ENCODE measurements at regions not wholly inside any gene's neighbourhood (a gene's known extent, or its start where the extent isn't known, plus 50 kb on each side); places are given as distances from the start of the nearest gene placed in this dataset.

GRCh38 chr5:167923396-167923795 is 368.0 kb upstream of the WWC1 start:
- TF ChIP-seq, protein P1, sequence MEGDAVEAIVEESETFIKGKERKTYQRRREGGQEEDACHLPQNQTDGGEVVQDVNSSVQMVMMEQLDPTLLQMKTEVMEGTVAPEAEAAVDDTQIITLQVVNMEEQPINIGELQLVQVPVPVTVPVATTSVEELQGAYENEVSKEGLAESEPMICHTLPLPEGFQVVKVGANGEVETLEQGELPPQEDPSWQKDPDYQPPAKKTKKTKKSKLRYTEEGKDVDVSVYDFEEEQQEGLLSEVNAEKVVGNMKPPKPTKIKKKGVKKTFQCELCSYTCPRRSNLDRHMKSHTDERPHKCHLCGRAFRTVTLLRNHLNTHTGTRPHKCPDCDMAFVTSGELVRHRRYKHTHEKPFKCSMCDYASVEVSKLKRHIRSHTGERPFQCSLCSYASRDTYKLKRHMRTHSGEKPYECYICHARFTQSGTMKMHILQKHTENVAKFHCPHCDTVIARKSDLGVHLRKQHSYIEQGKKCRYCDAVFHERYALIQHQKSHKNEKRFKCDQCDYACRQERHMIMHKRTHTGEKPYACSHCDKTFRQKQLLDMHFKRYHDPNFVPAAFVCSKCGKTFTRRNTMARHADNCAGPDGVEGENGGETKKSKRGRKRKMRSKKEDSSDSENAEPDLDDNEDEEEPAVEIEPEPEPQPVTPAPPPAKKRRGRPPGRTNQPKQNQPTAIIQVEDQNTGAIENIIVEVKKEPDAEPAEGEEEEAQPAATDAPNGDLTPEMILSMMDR (IDR thresholded peaks at IDR 0.05; ENCODE audit: control extremely low read depth, extremely low read depth, low read depth, missing control alignments), result no peak
- ChIA-PET POLR2A (no interaction called here), CTCF (interaction anchor here (1.1 kb wide), 1 partner anchor 8 kb away, joined by 4 read pairs; no protein-coding TSS in a partner anchor)
- DNase-seq (ENCODE audit: extremely low spot score), result no peak

- CTCF ChIA-PET, result no interaction called here
- DNase-seq (ENCODE audit: extremely low spot score), result no peak
- POLR2A ChIA-PET, result no interaction called here
- TF ChIP-seq, protein P1 (IDR thresholded peaks at IDR 0.05; ENCODE audit: control extremely low read depth, extremely low read depth, low read depth, missing control alignments), result no peak
These were observed 361.6 kb upstream of the WWC1 start for GRCh38 chr5:167929841-167930240.

- POLR2A ChIA-PET, result no interaction called here
- TF ChIP-seq, protein P1 (IDR thresholded peaks at IDR 0.05; ENCODE audit: control extremely low read depth, extremely low read depth, low read depth, missing control alignments), result no peak
- no peak for DNase-seq (ENCODE audit: extremely low spot score)
- CTCF ChIA-PET, result interaction anchor here (1.9 kb wide), 1 partner anchor 10 kb away, joined by 5 read pairs; no protein-coding TSS in a partner anchor
These were observed 356.9 kb upstream of the WWC1 start for GRCh38 chr5:167934551-167934971.

DNA sequence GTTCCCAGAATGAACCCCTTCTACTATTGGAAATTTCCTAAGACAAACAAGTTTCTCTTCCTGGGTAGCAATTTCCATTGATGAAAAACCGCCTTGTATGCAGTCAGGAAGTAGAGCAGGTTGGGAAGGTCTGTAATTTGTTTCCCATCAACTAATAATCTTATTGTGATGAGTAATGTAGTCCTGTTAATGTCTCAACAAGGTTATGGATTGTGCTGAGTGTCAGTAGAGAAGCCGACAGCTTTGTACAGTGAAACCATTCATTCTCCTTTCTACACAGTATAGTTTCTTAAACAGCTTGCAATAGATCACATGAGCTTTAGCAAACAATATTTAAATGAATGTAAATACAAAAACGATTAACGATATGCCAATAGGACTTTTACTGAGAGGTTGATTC is 355.4 kb upstream of the WWC1 start:
- ChIA-PET POLR2A (no interaction called here), CTCF (interaction anchor here (1.0 to 1.5 kb wide), 2 partner anchors 8 to 10 kb away, joined by 3 to 4 read pairs; no protein-coding TSS in a partner anchor)
- DNase-seq (ENCODE audit: extremely low spot score), result no peak
- TF ChIP-seq, protein P1 (IDR thresholded peaks at IDR 0.05; ENCODE audit: control extremely low read depth, extremely low read depth, low read depth, missing control alignments), result no peak

- no peak for DNase-seq (ENCODE audit: extremely low spot score)
- ChIA-PET CTCF (no interaction called here), POLR2A (no interaction called here)
- TF ChIP-seq, protein P1 (IDR thresholded peaks at IDR 0.05; ENCODE audit: control extremely low read depth, extremely low read depth, low read depth, missing control alignments), result no peak
These were observed 354.4 kb upstream of the WWC1 start for GRCh38 chr5:167936944-167937634.

- CTCF ChIA-PET, result no interaction called here
- DNase-seq (ENCODE audit: extremely low spot score), result no peak
- TF ChIP-seq, protein P1 (IDR thresholded peaks at IDR 0.05; ENCODE audit: control extremely low read depth, extremely low read depth, low read depth, missing control alignments), result no peak
- POLR2A ChIA-PET, result no interaction called here
These were observed 353.8 kb upstream of the WWC1 start for GRCh38 chr5:167937635-167937998.

Measured in GM10248 (cell line).